Heart left ventricle (tissue), 16 donors: ENCODE measurements at regions not wholly inside any gene's neighbourhood (a gene's known extent, or its start where the extent isn't known, plus 50 kb on each side); places are given as distances from the start of the nearest gene placed in this dataset.

Source experiments
- ATAC-seq, 4 donors: fragments of 200-7000 bp; cut with Tn5 transposase; one replicate each; pipeline ENCODE4 v1.9.1; 2020 to 2022; ENCODE audit warnings: moderate library complexity in 4 of 4, mild to moderate bottlenecking in 3 of 4, moderate number of reproducible peaks in 1 of 4
- DNase-seq, 5 donors: peaks; one replicate each; pipeline ENCODE4 v3.0.0-alpha.2; 2020
- H3K27ac ChIP-seq, 12 donors: fragments of 200-600 bp; sonication (generic) in 4 of 12; one replicate each; pipeline versions ENCODE4 v1.5.0 to v1.8.0; 2016 to 2022; ENCODE audit warnings: mild to moderate bottlenecking in 2 of 12
- H3K27me3 ChIP-seq, 9 donors: fragments of 200-600 bp; sonication (generic) in 2 of 9; one replicate each; pipeline versions ENCODE4 v1.5.1 to v1.8.0; 2016 to 2022; ENCODE audit warnings: mild to moderate bottlenecking in 3 of 9
- H3K36me3 ChIP-seq, 9 donors: fragments of 200-600 bp; sonication (generic) in 2 of 9; one replicate each; pipeline versions ENCODE4 v1.5.0 to v1.8.0; 2018 to 2022; ENCODE audit warnings: mild to moderate bottlenecking in 2 of 9
- H3K4me1 ChIP-seq, 12 donors: fragments of 200-600 bp; sonication (generic) in 4 of 12; one replicate each; pipeline versions ENCODE4 v1.5.0 to v1.8.0; 2016 to 2022; ENCODE audit warnings: mild to moderate bottlenecking in 3 of 12
- H3K4me3 ChIP-seq, 12 donors: fragments of 200-600 bp; sonication (generic) in 4 of 12; one replicate each; pipeline versions ENCODE4 v1.5.0 to v1.8.0; 2017 to 2022; ENCODE audit warnings: mild to moderate bottlenecking in 9 of 12, moderate library complexity in 4 of 12
- H3K9me3 ChIP-seq, 12 donors: fragments of 200-600 bp; sonication (generic) in 4 of 12; one replicate each; pipeline versions ENCODE4 v1.5.0 to v1.8.0; 2016 to 2022; ENCODE audit warnings: mild to moderate bottlenecking in 1 of 12
- POLR2A ChIP-seq, 2 donors: fragments of 450-650 bp; IDR thresholded peaks; one replicate each; pipeline ENCODE4 v1.6.1; 2017; ENCODE audit warnings: antibody characterized with exemption in 2 of 2, mild to moderate bottlenecking in 2 of 2, moderate library complexity in 2 of 2
- WGBS, 4 donors: extraction: QIAGEN DNeasy Blood & Tissue Kit in 2 of 4; methylation state at CpG; one replicate each; pipeline versions ENCODE4 v1.1.5 to v1.1.7; 2013 to 2018; 5-methylcytosine and 5-hydroxymethylcytosine counted together
- intact Hi-C, 10 donors: fragments of 100-400 bp; cut with DNase I; formaldehyde crosslinking; loops; one replicate each; pipeline versions ENCODE4 v1.11.1 to v1.14.2; 2022
- TF ChIP-seq, protein P1 (sequence below), 12 donors: fragments of 200-600 bp; sonication (generic) in 4 of 12; IDR thresholded peaks; one replicate each; pipeline versions ENCODE4 v1.5.0 to v1.8.0; 2018 to 2022; ENCODE audit warnings: antibody characterized with exemption in 12 of 12, mild to moderate bottlenecking in 5 of 12
- donor health status: ischemic (EF 13 %, LVEDD 7.1; RV severe dilation, severe dysfunction).
- donor health status: healthy with polysubstance abuse.
- donor health status: DM: no; HTN: yes; CAD: no.
- donor health status: DM: no; HTN: no; CAD: no.
- donor health status: ischemic (EF 25% LVEDD 6.9; RV normal size, moderate dysfunction).
- donor health status: ischemic (EF 25% LVEDD 5.7; RV mildly dilated, moderate dysfunction).
- donor health status: healthy.
- donor health status: DM: yes; HTN: yes; CAD: no.
- donor health status: ischemic (EF 35%, LVEDD 5.7; RV mildly dilated, moderate dysfunction).
- donor health status: nonischemic (EF 11% LVEDD 7.7; RV severe dilation, severe dysfunction).
- donor health status: DM: yes; HTN: yes; CAD: no.
- donor health status: PGD.
- donor health status: ischemic (EF 29% LVEDD 5.4; RV normal size, mild dysfunction).
- donor health status: nonischemic (EF 23%, LVEDD 6.1; RV moderate dilation, normal function).

GRCh38 chr5:67311208-67311607, 114.6 kb upstream of the CD180 start:
- no peak for DNase-seq
- no peaks in the 10 kb centered on the region for H3K27me3 ChIP-seq
- WGBS, 4 donors = 72 to 87% (median 82%) methylated on average over 2 of the region's 2 CpGs
- no peak overlapping the region for H3K4me3 ChIP-seq
- peaks cover 0 to 18% (median 0%) of the 10 kb centered on the region in 12 donors for H3K9me3 ChIP-seq
- no peak for ATAC-seq
- peaks cover 0 to 30% (median 0%) of the 10 kb centered on the region in 12 donors for H3K4me1 ChIP-seq
- no peak overlapping the region for H3K27ac ChIP-seq
- H3K36me3 ChIP-seq = no peaks in the 10 kb centered on the region
- TF ChIP-seq POLR2A (IDR thresholded peaks at IDR 0.05) = no peak
- TF ChIP-seq, protein P1, sequence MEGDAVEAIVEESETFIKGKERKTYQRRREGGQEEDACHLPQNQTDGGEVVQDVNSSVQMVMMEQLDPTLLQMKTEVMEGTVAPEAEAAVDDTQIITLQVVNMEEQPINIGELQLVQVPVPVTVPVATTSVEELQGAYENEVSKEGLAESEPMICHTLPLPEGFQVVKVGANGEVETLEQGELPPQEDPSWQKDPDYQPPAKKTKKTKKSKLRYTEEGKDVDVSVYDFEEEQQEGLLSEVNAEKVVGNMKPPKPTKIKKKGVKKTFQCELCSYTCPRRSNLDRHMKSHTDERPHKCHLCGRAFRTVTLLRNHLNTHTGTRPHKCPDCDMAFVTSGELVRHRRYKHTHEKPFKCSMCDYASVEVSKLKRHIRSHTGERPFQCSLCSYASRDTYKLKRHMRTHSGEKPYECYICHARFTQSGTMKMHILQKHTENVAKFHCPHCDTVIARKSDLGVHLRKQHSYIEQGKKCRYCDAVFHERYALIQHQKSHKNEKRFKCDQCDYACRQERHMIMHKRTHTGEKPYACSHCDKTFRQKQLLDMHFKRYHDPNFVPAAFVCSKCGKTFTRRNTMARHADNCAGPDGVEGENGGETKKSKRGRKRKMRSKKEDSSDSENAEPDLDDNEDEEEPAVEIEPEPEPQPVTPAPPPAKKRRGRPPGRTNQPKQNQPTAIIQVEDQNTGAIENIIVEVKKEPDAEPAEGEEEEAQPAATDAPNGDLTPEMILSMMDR (IDR thresholded peaks at IDR 0.05) = no peak
- intact Hi-C loops = no loop called here

GRCh38 chr5:67310740-67311139, 114.1 kb upstream of the CD180 start:
- H3K36me3 ChIP-seq = no peaks in the 10 kb centered on the region
- ATAC-seq (no peak), DNase-seq (no peak)
- no peak overlapping the region for H3K27ac ChIP-seq
- no peak for TF ChIP-seq POLR2A (IDR thresholded peaks at IDR 0.05)
- TF ChIP-seq, protein P1 (IDR thresholded peaks at IDR 0.05) = no peak
- no peak overlapping the region for H3K4me3 ChIP-seq
- intact Hi-C loops = no loop called here
- peaks cover 0 to 18% (median 0%) of the 10 kb centered on the region in 12 donors for H3K9me3 ChIP-seq
- H3K27me3 ChIP-seq = no peaks in the 10 kb centered on the region
- whole genome bisulfite sequencing, 4 donors = 67 to 89% (median 78%) methylated on average over 2 of the region's 2 CpGs
- peaks cover 0 to 30% (median 0%) of the 10 kb centered on the region in 12 donors for H3K4me1 ChIP-seq

- Histone ChIP-seq H3K4me1 (peaks cover 0 to 30% (median 3%) of the 10 kb centered on the region in 12 donors), H3K36me3 (no peaks in the 10 kb centered on the region), H3K27me3 (no peaks in the 10 kb centered on the region), H3K27ac (no peak overlapping the region), H3K4me3 (no peak overlapping the region), H3K9me3 (peaks cover 0 to 18% (median 0%) of the 10 kb centered on the region in 12 donors)
- ATAC-seq (no peak), DNase-seq (no peak)
- WGBS, 4 donors = 94 to 97% (median 96%) methylated on average over 1 of the region's 1 CpG
- TF ChIP-seq, protein P1 (IDR thresholded peaks at IDR 0.05) = no peak
- TF ChIP-seq POLR2A (IDR thresholded peaks at IDR 0.05) = no peak
- intact Hi-C loops = no loop called here
These were observed 113.6 kb upstream of the CD180 start for GRCh38 chr5:67310169-67310568.

DNA sequence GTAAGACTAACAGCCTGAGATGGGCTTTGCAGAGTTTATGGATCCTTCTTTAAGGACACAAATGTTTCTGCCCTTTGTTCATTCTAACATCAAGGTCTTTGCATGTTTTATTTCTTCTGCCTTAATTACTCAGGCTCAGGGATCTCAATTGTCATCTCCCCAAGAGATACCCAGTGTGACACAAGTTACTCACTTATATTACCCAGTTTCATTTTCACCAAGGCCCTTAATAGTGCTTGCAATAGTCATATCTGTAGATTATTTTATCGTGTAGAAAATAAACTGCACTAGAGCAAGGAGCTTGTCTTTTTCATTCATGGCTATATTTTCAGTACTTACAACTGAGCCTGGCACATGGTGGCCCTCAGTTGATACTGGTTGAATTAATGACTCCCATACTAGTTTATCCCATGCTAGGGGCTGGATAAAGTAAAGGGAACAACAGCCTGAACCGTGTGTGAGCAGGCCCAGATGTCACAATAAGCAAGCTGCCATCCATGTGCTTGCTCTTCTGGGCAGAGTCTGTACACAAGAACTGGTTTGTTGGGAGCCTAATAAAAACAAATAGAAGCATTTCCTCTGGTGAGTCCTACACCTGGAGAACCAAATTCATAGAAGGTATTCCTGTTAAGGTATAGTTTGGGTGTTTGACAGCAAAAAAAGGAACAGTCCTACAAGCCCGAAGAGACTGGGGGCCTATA, 112.5 kb upstream of the CD180 start:
- DNase-seq (no peak), ATAC-seq (no peak)
- H3K36me3 ChIP-seq = no peaks in the 10 kb centered on the region
- no peak overlapping the region for H3K27ac ChIP-seq
- intact Hi-C loops = no loop called here
- peaks cover 0 to 31% (median 3%) of the 10 kb centered on the region in 12 donors for H3K4me1 ChIP-seq
- no peak for TF ChIP-seq POLR2A (IDR thresholded peaks at IDR 0.05)
- TF ChIP-seq, protein P1 (IDR thresholded peaks at IDR 0.05) = no peak
- no peak overlapping the region for H3K4me3 ChIP-seq
- H3K9me3 ChIP-seq = peaks cover 0 to 17% (median 0%) of the 10 kb centered on the region in 12 donors
- WGBS, 4 donors = 80 to 86% (median 82%) methylated on average over 3 of the region's 3 CpGs
- no peaks in the 10 kb centered on the region for H3K27me3 ChIP-seq
